H9 (cell line): ENCODE measurements at regions not wholly inside any gene's neighbourhood (a gene's known extent, or its start where the extent isn't known, plus 50 kb on each side); places are given as distances from the start of the nearest gene placed in this dataset.

Experiments used
- DNase-seq: peaks from one replicate; pipeline ENCODE4 v3.0.0-alpha.2; 2017
- H2AFZ ChIP-seq: one replicate; pipeline ENCODE4 v1.6.1; 2013; ENCODE audit warnings: mild to moderate bottlenecking, low read length, control low read depth, moderate library complexity
- H2AK5ac ChIP-seq: 2 replicates; pipeline ENCODE4 v1.6.1; 2013; ENCODE audit warnings: low read length, control low read depth, mixed read lengths; ENCODE audit not compliant: insufficient read length
- H2BK120ac ChIP-seq: one replicate; pipeline ENCODE4 v1.6.1; 2013; ENCODE audit warnings: low read depth, mild to moderate bottlenecking, low read length, control low read depth, inconsistent platforms; ENCODE audit not compliant: poor library complexity, severe bottlenecking
- H2BK12ac ChIP-seq: 2 replicates; pipeline ENCODE4 v1.6.1; 2013; ENCODE audit warnings: low read length, control low read depth, mixed read lengths, low read depth; ENCODE audit not compliant: insufficient read length
- H2BK15ac ChIP-seq: 2 replicates; pipeline ENCODE4 v1.6.1; 2013; ENCODE audit warnings: low read depth, low read length, control low read depth
- H2BK20ac ChIP-seq: one replicate; pipeline ENCODE4 v1.6.1; 2013; ENCODE audit warnings: low read depth, mild to moderate bottlenecking, low read length, control low read depth, inconsistent platforms; ENCODE audit not compliant: poor library complexity, severe bottlenecking
- H2BK5ac ChIP-seq: 2 replicates; pipeline ENCODE4 v1.6.1; 2013; ENCODE audit warnings: low read length, control low read depth, mixed read lengths; ENCODE audit not compliant: insufficient read length
- H3K14ac ChIP-seq: 2 replicates; pipeline ENCODE4 v1.6.1; 2013; ENCODE audit warnings: low read length, control low read depth; ENCODE audit not compliant: insufficient read depth
- H3K18ac ChIP-seq: 2 replicates; pipeline ENCODE4 v1.6.1; 2013; ENCODE audit warnings: low read depth, mild to moderate bottlenecking, mixed read lengths, low read length, control low read depth; ENCODE audit not compliant: insufficient read length
- H3K23ac ChIP-seq: 2 replicates; pipeline ENCODE4 v1.6.1; 2013; ENCODE audit warnings: low read length, control low read depth, mixed read lengths, low read depth; ENCODE audit not compliant: insufficient read length
- H3K23me2 ChIP-seq: 2 replicates; pipeline ENCODE4 v1.6.1; 2013; ENCODE audit warnings: low read depth, mild to moderate bottlenecking, mixed read lengths, low read length, control low read depth; ENCODE audit not compliant: insufficient read length, poor library complexity, severe bottlenecking
- H3K27ac ChIP-seq: 2 replicates; pipeline ENCODE4 v1.5.1; 2013; ENCODE audit warnings: low read length, control low read depth, mixed read lengths, low read depth; ENCODE audit not compliant: insufficient read length
- H3K27me3 ChIP-seq: 2 replicates; pipeline ENCODE4 v1.6.1; 2013; ENCODE audit warnings: low read length, control low read depth, inconsistent platforms; ENCODE audit not compliant: insufficient read depth
- H3K4ac ChIP-seq: 2 replicates; pipeline ENCODE4 v1.6.1; 2013; ENCODE audit warnings: low read depth, mild to moderate bottlenecking, control low read depth, inconsistent platforms, low read length, moderate library complexity
- H3K4me1 ChIP-seq: 2 replicates; pipeline ENCODE4 v1.6.1; 2013; ENCODE audit warnings: low read length, control low read depth, inconsistent platforms; ENCODE audit not compliant: insufficient read depth
- H3K4me2 ChIP-seq: 2 replicates; pipeline ENCODE4 v1.6.1; 2013; ENCODE audit warnings: low read length, control low read depth, mixed read lengths; ENCODE audit not compliant: insufficient read length, insufficient read depth
- H3K56ac ChIP-seq: 2 replicates; pipeline ENCODE4 v1.6.1; 2013; ENCODE audit warnings: low read depth, mild to moderate bottlenecking, mixed read lengths, low read length, control low read depth; ENCODE audit not compliant: insufficient read length
- H3K79me1 ChIP-seq: 2 replicates; pipeline ENCODE4 v1.6.1; 2013; ENCODE audit warnings: low read depth, mild to moderate bottlenecking, moderate library complexity, low read length, control low read depth, inconsistent platforms; ENCODE audit not compliant: insufficient read depth, poor library complexity, severe bottlenecking
- H3K79me2 ChIP-seq: 2 replicates; pipeline ENCODE4 v1.6.1; 2013; ENCODE audit warnings: low read length, control low read depth, inconsistent platforms; ENCODE audit not compliant: insufficient read depth
- H3K9ac ChIP-seq: 2 replicates; pipeline ENCODE4 v1.6.1; 2013; ENCODE audit warnings: low read length, control low read depth, mixed read lengths; ENCODE audit not compliant: insufficient read length; ENCODE audit errors: extremely low read depth
- H3K9me3 ChIP-seq: one replicate; pipeline ENCODE4 v1.6.1; 2013; ENCODE audit warnings: low read depth, low read length, inconsistent platforms; ENCODE audit not compliant: control insufficient read depth
- H3T11ph ChIP-seq: one replicate; pipeline ENCODE4 v1.6.1; 2013; ENCODE audit warnings: mild to moderate bottlenecking, low read length, control low read depth, inconsistent platforms
- H4K20me1 ChIP-seq: one replicate; pipeline ENCODE4 v1.6.1; 2013; ENCODE audit not compliant: control insufficient read depth, insufficient read length, insufficient read depth
- H4K5ac ChIP-seq: 2 replicates; pipeline ENCODE4 v1.6.1; 2013; ENCODE audit warnings: low read depth, mild to moderate bottlenecking, mixed read lengths, low read length, control low read depth; ENCODE audit not compliant: insufficient read length
- H4K8ac ChIP-seq: replicated peaks from 2 replicates; pipeline ENCODE4 v1.6.1; 2013; ENCODE audit warnings: low read length, control low read depth, mixed read lengths, low read depth; ENCODE audit not compliant: insufficient read length
- H4K91ac ChIP-seq: 2 replicates; pipeline ENCODE4 v1.6.1; 2013; ENCODE audit warnings: low read depth, mild to moderate bottlenecking, moderate library complexity, mixed read lengths, low read length, control low read depth; ENCODE audit not compliant: insufficient read length
- H3K27ac Mint-ChIP-seq, 3 experiments: 2 replicates in 2 of 3; 3 replicates in 1 of 3; pipeline ENCODE4 v1.8.0; 2020 to 2021; ENCODE audit warnings: mixed read lengths in 3 of 3, mild to moderate bottlenecking in 1 of 3, moderate library complexity in 1 of 3
- H3K27me3 Mint-ChIP-seq: 2 replicates; pipeline ENCODE4 v1.8.0; 2021; ENCODE audit warnings: low read depth, mild to moderate bottlenecking, moderate library complexity, mixed read lengths
- H3K36me3 Mint-ChIP-seq, 3 experiments: 2 replicates in 2 of 3; 3 replicates in 1 of 3; pipeline ENCODE4 v1.8.0; 2020 to 2021; ENCODE audit warnings: low read depth in 3 of 3, mixed read lengths in 3 of 3; ENCODE audit not compliant: insufficient read depth in 1 of 3
- H3K4me1 Mint-ChIP-seq, 2 experiments: 2 replicates each; pipeline ENCODE4 v1.8.0; 2020; ENCODE audit warnings: mixed read lengths in 2 of 2
- H3K4me3 Mint-ChIP-seq, 2 experiments: 2 replicates in 1 of 2; 3 replicates in 1 of 2; pipeline ENCODE4 v1.8.0; 2020 to 2021; ENCODE audit warnings: mild to moderate bottlenecking in 2 of 2, mixed read lengths in 2 of 2, moderate library complexity in 1 of 2
- H3K9me3 Mint-ChIP-seq, 2 experiments: 2 replicates in 1 of 2; 3 replicates in 1 of 2; pipeline ENCODE4 v1.8.0; 2020; ENCODE audit warnings: mild to moderate bottlenecking in 2 of 2, mixed read lengths in 2 of 2, moderate library complexity in 1 of 2
- CTCF ChIP-seq: fragments of 200-600 bp; sonication (generic); conservative IDR thresholded peaks from 3 replicates; pipeline ENCODE4 v1.8.0; 2021; ENCODE audit warnings: antibody characterized with exemption, mild to moderate bottlenecking
- WGBS: extraction: QIAGEN DNeasy Blood & Tissue Kit; methylation state at CpG from one replicate; pipeline ENCODE4 v1.1.7; 2013; ENCODE audit warnings: missing lambda C conversion rate, low lambda C conversion rate, mixed read lengths; ENCODE audit not compliant: insufficient read length; ENCODE audit errors: extremely low coverage; 5-methylcytosine and 5-hydroxymethylcytosine counted together

- no peaks in the 10 kb centered on the region for H3K79me1 ChIP-seq
- no peak overlapping the region for H4K8ac ChIP-seq
- H2BK12ac ChIP-seq = no peak overlapping the region
- no CpG with 5 or more reads among the region's 2 CpGs for WGBS
- H3K27me3 ChIP-seq = no peaks in the 10 kb centered on the region
- H3K23me2 ChIP-seq = no peaks in the 10 kb centered on the region
- H3K56ac ChIP-seq = no peak overlapping the region
- Mint-ChIP-seq H3K27me3 (no peaks in the 10 kb centered on the region), H3K4me3 (no peak overlapping the region), H3K4me1 (peaks cover 2 to 11% of the 10 kb centered on the region in 2 experiments), H3K27ac (no peak overlapping the region), H3K9me3 (no peaks in the 10 kb centered on the region; a peak in 2 of 5 replicates), H3K36me3 (peaks cover 0 to 7% (median 0%) of the 10 kb centered on the region in 3 experiments; a peak in 1 of 7 replicates)
- no peak overlapping the region for H3K14ac ChIP-seq
- no peak overlapping the region for H2AK5ac ChIP-seq
- no peaks in the 10 kb centered on the region for H4K20me1 ChIP-seq
- no peak overlapping the region for H2BK120ac ChIP-seq
- no peak overlapping the region for H2BK20ac ChIP-seq
- no peak for TF ChIP-seq CTCF
- no peak overlapping the region for H4K91ac ChIP-seq
- H3K4me1 ChIP-seq = peaks cover 3% of the 10 kb centered on the region; the same call in 1 of the 2 replicates
- H3K4ac ChIP-seq = no peak overlapping the region
- no peaks in the 10 kb centered on the region for H3K79me2 ChIP-seq
- no peak for DNase-seq
- H3K9me3 ChIP-seq = no peaks in the 10 kb centered on the region
- H4K5ac ChIP-seq = no peak overlapping the region
- no peak overlapping the region for H3T11ph ChIP-seq
- H3K4me2 ChIP-seq = no peak overlapping the region
- no peak overlapping the region for H3K18ac ChIP-seq
- H3K9ac ChIP-seq = no peak overlapping the region
- H3K27ac ChIP-seq = no peak overlapping the region
- H3K23ac ChIP-seq = no peak overlapping the region
- no peak overlapping the region for H2AFZ ChIP-seq
- H2BK5ac ChIP-seq = no peak overlapping the region
- no peak overlapping the region for H2BK15ac ChIP-seq
These were observed 254.9 kb downstream of the LRIG3 start for GRCh38 chr12:58665375-58665774.
